Astrocyte (in vitro differentiated cells and primary cell): ENCODE measurements at regions not wholly inside any gene's neighbourhood (a gene's known extent, or its start where the extent isn't known, plus 50 kb on each side); places are given as distances from the start of the nearest gene placed in this dataset.

Experiments
- DNase-seq: peaks from one replicate; pipeline ENCODE4 v3.0.0-alpha.2; 2010; ENCODE audit warnings: low read depth
- FAIRE-seq: peaks from 2 replicates; lab custom pipeline; 2011; peaks lifted over from hg19 to GRCh38; lab: Jason Lieb, UNC
- H2AFZ ChIP-seq: 2 replicates; pipeline ENCODE4 v1.6.0; 2012; ENCODE audit warnings: low read depth, low read length, inconsistent platforms
- H3K27ac ChIP-seq: 2 replicates; pipeline ENCODE4 v1.5.1; 2011; ENCODE audit warnings: low read depth, low read length, inconsistent platforms
- H3K27me3 ChIP-seq: 2 replicates; pipeline ENCODE4 v1.6.0; 2011; ENCODE audit warnings: low read length, inconsistent platforms; ENCODE audit not compliant: insufficient read depth
- H3K36me3 ChIP-seq: 2 replicates; pipeline ENCODE4 v1.5.1; 2011; ENCODE audit warnings: low read length, inconsistent platforms; ENCODE audit not compliant: insufficient read depth
- H3K4me1 ChIP-seq: 2 replicates; pipeline ENCODE4 v1.5.1; 2011; ENCODE audit warnings: low read length, inconsistent platforms; ENCODE audit not compliant: insufficient read depth
- H3K4me2 ChIP-seq: 2 replicates; pipeline ENCODE4 v1.6.0; 2012; ENCODE audit warnings: low read length, inconsistent platforms
- H3K4me3 ChIP-seq: 2 replicates; pipeline ENCODE4 v1.5.1; 2011; ENCODE audit warnings: low read depth, mild to moderate bottlenecking, low read length, inconsistent platforms; ENCODE audit not compliant: insufficient read depth
- H3K79me2 ChIP-seq: 2 replicates; pipeline ENCODE4 v1.6.0; 2012; ENCODE audit warnings: mild to moderate bottlenecking, low read length, inconsistent platforms; ENCODE audit not compliant: insufficient read depth
- H3K9ac ChIP-seq: 2 replicates; pipeline ENCODE4 v1.6.0; 2012; ENCODE audit warnings: mild to moderate bottlenecking, low read length, inconsistent platforms
- H3K9me3 ChIP-seq: 2 replicates; pipeline ENCODE4 v1.5.1; 2012; ENCODE audit warnings: low read depth, mild to moderate bottlenecking, low read length, inconsistent platforms; ENCODE audit not compliant: insufficient read depth
- H4K20me1 ChIP-seq: 2 replicates; pipeline ENCODE4 v1.6.0; 2012; ENCODE audit warnings: low read length, inconsistent platforms; ENCODE audit not compliant: insufficient read depth
- H3K27ac Mint-ChIP-seq: one replicate; pipeline ENCODE4 v1.8.0; 2021; ENCODE audit warnings: mild to moderate bottlenecking, mixed read lengths; ENCODE audit not compliant: unreplicated experiment
- H3K27me3 Mint-ChIP-seq: one replicate; pipeline ENCODE4 v1.8.0; 2021; ENCODE audit warnings: low read depth, mixed read lengths; ENCODE audit not compliant: unreplicated experiment
- H3K36me3 Mint-ChIP-seq: one replicate; pipeline ENCODE4 v1.8.0; 2021; ENCODE audit warnings: low read depth, mixed read lengths; ENCODE audit not compliant: unreplicated experiment
- H3K4me1 Mint-ChIP-seq: one replicate; pipeline ENCODE4 v1.8.0; 2021; ENCODE audit warnings: low read depth, mixed read lengths; ENCODE audit not compliant: unreplicated experiment
- H3K4me3 Mint-ChIP-seq: one replicate; pipeline ENCODE4 v1.8.0; 2021; ENCODE audit warnings: mild to moderate bottlenecking, moderate library complexity, mixed read lengths; ENCODE audit not compliant: unreplicated experiment
- H3K9me3 Mint-ChIP-seq: one replicate; pipeline ENCODE4 v1.8.0; 2021; ENCODE audit warnings: mild to moderate bottlenecking, mixed read lengths; ENCODE audit not compliant: unreplicated experiment
- EZH2 ChIP-seq: IDR thresholded peaks from 2 replicates; pipeline ENCODE4 v1.6.1; 2012; ENCODE audit warnings: mild to moderate bottlenecking, low read length, inconsistent platforms; ENCODE audit not compliant: insufficient read depth
- TF ChIP-seq, protein P1 (sequence below): IDR thresholded peaks from 2 replicates; pipeline ENCODE4 v1.5.1; 2011; ENCODE audit warnings: low read depth, mild to moderate bottlenecking, inconsistent platforms, low read length, moderate library complexity; ENCODE audit not compliant: insufficient read depth

DNA sequence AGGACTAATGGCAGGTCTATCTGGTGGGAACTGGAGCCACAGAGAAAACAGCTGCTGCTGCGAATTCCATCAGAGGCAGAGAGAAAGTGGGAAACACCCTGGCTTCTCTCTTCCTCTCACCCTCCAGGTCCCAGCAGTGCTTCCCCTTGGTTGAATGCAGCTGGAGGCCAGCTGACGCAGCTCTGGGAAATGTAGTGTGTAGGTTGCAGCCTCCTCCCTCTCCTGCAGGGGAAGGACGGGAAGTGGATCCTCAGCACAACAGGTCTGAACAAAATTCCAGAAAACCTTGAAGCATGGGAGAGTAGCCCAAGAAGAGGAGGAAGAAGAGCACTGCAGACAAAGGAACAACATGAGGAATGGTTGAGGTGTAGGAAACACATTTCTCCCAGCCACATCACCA, 67.8 kb upstream of the MMP2 start:
- Mint-ChIP-seq H3K27me3 (peaks cover 39% of the 10 kb centered on the region), H3K27ac (no peak overlapping the region), H3K36me3 (no peaks in the 10 kb centered on the region), H3K4me3 (no peak overlapping the region), H3K4me1 (no peaks in the 10 kb centered on the region), H3K9me3 (no peaks in the 10 kb centered on the region)
- H3K9ac ChIP-seq = no peak overlapping the region
- no peak overlapping the region for H3K4me3 ChIP-seq
- H2AFZ ChIP-seq = no peak overlapping the region
- no peaks in the 10 kb centered on the region for H3K9me3 ChIP-seq
- TF ChIP-seq, protein P1, sequence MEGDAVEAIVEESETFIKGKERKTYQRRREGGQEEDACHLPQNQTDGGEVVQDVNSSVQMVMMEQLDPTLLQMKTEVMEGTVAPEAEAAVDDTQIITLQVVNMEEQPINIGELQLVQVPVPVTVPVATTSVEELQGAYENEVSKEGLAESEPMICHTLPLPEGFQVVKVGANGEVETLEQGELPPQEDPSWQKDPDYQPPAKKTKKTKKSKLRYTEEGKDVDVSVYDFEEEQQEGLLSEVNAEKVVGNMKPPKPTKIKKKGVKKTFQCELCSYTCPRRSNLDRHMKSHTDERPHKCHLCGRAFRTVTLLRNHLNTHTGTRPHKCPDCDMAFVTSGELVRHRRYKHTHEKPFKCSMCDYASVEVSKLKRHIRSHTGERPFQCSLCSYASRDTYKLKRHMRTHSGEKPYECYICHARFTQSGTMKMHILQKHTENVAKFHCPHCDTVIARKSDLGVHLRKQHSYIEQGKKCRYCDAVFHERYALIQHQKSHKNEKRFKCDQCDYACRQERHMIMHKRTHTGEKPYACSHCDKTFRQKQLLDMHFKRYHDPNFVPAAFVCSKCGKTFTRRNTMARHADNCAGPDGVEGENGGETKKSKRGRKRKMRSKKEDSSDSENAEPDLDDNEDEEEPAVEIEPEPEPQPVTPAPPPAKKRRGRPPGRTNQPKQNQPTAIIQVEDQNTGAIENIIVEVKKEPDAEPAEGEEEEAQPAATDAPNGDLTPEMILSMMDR = no peak
- TF ChIP-seq EZH2 = no peak
- H3K79me2 ChIP-seq = no peaks in the 10 kb centered on the region
- no peaks in the 10 kb centered on the region for H3K4me1 ChIP-seq
- no peaks in the 10 kb centered on the region for H3K27me3 ChIP-seq
- DNase-seq (no peak), FAIRE-seq (no peak)
- H3K4me2 ChIP-seq = no peak overlapping the region
- no peaks in the 10 kb centered on the region for H4K20me1 ChIP-seq
- no peak overlapping the region for H3K27ac ChIP-seq
- H3K36me3 ChIP-seq = no peaks in the 10 kb centered on the region

DNA sequence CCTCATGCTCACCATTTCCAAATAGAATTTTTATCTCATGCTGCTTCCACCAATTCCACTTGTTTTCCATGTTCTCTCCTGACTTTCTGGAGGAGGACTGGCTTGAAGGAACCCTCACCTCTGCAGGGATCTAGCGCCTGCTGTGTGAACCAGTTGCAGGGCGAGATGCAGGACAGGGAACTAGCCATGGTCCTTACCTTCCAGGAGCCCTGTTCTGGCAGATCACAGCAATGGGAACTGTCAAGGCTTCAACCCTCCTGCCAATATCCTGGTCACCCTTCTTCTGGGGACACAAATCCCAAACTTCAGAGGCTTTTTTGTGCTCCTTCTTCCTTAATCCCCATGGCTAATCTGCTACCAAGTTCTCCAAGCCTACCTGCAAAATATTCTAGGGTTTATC, 60.4 kb upstream of the MMP2 start:
- H3K27me3 ChIP-seq = no peaks in the 10 kb centered on the region

DNA sequence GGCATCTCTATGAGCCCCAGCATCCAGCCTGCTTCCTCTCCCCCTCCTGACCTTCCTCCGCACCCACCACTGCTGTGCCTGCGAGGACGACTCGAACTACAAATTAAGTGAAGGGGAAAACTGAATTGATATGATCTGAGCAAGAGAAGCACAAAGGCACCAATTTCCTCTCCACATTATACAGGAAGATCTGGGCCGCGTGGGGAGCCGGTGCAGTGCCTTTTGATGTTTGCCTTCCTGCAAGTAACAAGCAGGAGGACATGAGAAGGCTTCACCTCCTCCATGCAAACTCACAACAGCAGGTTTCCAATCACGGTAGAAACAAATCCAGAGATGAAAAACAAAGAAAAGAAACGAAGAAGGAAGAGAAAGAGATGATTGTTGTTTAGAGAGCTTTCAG, 57.8 kb upstream of the MMP2 start:
- H3K4me2 ChIP-seq = no peak overlapping the region
- H3K27ac ChIP-seq = no peak overlapping the region
- FAIRE-seq (no peak), DNase-seq (no peak)
- no peak for TF ChIP-seq EZH2
- TF ChIP-seq, protein P1 = no peak
- Mint-ChIP-seq H3K36me3 (no peaks in the 10 kb centered on the region), H3K27ac (no peak overlapping the region), H3K9me3 (no peaks in the 10 kb centered on the region), H3K4me3 (no peak overlapping the region), H3K27me3 (peaks cover 58% of the 10 kb centered on the region), H3K4me1 (no peaks in the 10 kb centered on the region)
- H3K27me3 ChIP-seq = no peaks in the 10 kb centered on the region
- H3K36me3 ChIP-seq = no peaks in the 10 kb centered on the region
- no peak overlapping the region for H3K9ac ChIP-seq
- H3K9me3 ChIP-seq = no peaks in the 10 kb centered on the region
- no peaks in the 10 kb centered on the region for H3K79me2 ChIP-seq
- no peaks in the 10 kb centered on the region for H3K4me1 ChIP-seq
- H4K20me1 ChIP-seq = no peaks in the 10 kb centered on the region
- H3K4me3 ChIP-seq = no peak overlapping the region
- no peak overlapping the region for H2AFZ ChIP-seq

More for the DNA sequence above, 60.4 kb upstream of the MMP2 start:
- Histone ChIP-seq H3K36me3 (no peaks in the 10 kb centered on the region), H3K9me3 (no peaks in the 10 kb centered on the region), H3K4me1 (no peaks in the 10 kb centered on the region), H3K4me3 (no peak overlapping the region), H3K79me2 (no peaks in the 10 kb centered on the region), H4K20me1 (no peaks in the 10 kb centered on the region), H3K27ac (no peak overlapping the region), H3K4me2 (no peak overlapping the region), H2AFZ (no peak overlapping the region), H3K9ac (no peak overlapping the region)
- FAIRE-seq (no peak), DNase-seq (no peak)
- Mint-ChIP-seq H3K9me3 (no peaks in the 10 kb centered on the region), H3K36me3 (no peaks in the 10 kb centered on the region), H3K4me3 (no peak overlapping the region), H3K27me3 (peaks cover 62% of the 10 kb centered on the region), H3K27ac (no peak overlapping the region), H3K4me1 (no peaks in the 10 kb centered on the region)
- TF ChIP-seq, protein P1 = no peak
- TF ChIP-seq EZH2 = no peak
